GM21515 (cell line): ENCODE measurements at regions not wholly inside any gene's neighbourhood (a gene's known extent, or its start where the extent isn't known, plus 50 kb on each side); places are given as distances from the start of the nearest gene placed in this dataset.
"Not testable (repeated sequence)": the region's sequence is repeated elsewhere in the genome, so short reads cannot be mapped to it uniquely, and the experiment has no call there.

Experiments used
- ATAC-seq: cut with Tn5 transposase; IDR thresholded peaks from one replicate; pipeline ENCODE4 v1.9.1; 2021; ENCODE audit not compliant: unreplicated experiment

DNA sequence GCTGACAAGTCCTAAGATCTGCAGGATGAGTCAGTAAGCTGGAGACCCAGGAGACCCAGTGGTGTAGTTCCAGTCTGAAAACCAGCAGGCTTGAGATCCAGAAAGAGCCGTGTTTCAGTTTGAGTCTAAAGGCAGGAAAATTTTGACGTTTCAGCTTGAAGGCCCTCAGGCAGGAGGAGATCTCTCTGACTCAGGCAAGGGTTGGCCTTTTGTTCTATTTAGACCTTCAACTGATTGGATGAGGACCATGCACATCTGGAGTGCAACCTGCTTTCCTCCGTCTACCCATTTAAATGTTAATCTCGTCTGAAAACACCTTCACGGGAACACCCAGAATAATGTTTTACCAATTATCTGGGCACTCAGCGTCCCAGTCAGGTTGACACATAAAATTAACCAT, 69.5 kb downstream of the NPIPA7 start:
- ATAC-seq, result not testable (repeated sequence)

DNA sequence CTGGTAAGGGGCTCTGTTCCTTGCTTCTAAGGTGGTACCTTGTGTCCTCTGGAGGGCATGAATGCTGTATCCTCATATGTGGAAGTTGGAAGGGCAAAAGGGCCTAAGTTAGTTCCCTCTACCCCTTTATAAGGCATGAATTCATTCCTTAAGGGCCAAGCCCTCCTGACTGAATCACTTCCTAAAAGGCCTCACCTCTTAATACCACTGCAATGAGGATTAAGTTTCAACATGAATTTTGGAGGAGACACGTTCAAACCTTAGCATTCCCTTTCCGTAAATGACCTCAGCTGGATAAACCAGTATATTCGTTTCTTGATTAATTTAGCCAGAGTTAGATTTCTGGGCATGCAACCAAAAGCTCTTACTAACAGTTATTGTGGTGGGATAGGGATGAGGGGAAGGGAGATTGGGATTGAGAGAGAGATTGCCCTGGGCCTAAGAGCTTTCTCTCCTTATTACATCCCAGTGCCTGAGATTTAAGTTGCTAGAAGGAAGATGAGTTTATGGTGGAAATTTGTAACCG, 70.8 kb downstream of the NPIPA7 start:
- ATAC-seq, result not testable (repeated sequence)

DNA sequence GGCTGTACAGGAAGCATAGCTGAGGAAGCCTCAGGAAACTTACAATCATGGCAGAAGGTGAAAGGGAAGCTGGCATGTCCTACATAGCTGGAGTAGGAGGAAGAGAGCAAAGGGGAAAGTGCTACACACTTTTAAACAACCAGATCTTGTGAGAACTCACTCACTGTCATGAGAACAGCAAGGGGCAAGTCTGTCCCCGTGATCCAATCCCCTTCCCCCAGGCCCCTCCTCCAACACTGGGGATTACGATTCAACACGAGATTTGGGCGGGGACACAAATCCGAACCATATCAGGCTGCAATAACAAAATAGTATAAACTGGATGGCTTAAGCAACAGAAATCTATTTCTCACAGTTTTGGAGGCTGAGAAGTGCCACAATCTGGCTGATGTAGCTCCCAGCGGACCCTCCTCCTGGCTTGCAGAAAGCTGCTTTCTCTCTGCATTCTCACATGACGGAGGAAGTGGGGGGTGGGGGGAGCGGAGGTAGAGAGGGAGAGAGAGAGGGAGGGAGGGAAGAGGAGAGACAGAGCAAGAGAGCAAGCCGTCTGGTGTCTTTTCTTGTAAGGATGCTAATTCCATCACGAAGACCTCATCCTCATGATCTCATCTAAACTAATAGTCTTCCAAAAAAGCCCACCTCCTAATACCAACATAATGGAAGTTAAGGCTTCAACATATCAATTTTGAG, 72.9 kb downstream of the NPIPA7 start:
- not testable (repeated sequence) for ATAC-seq

DNA sequence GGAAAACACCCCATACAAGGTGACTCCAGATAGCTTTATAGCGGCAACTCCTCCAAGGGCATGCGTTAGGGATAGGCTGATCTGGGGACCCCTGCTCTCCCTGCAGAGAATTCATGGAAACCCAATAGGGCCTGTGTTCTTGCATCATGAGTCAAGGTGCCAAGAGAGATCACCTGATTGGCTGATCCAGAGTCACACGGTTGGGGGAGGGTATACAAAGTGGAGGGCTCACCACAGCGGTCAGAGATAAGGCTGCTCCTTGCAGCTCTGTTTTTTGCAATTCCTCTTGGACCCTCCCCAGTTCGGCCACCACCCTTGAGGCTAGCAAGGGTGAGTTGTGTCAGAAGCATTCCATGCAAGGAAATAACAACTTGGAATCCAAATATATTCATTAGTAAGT, 79.6 kb downstream of the NPIPA7 start:
- ATAC-seq, result not testable (repeated sequence)

DNA sequence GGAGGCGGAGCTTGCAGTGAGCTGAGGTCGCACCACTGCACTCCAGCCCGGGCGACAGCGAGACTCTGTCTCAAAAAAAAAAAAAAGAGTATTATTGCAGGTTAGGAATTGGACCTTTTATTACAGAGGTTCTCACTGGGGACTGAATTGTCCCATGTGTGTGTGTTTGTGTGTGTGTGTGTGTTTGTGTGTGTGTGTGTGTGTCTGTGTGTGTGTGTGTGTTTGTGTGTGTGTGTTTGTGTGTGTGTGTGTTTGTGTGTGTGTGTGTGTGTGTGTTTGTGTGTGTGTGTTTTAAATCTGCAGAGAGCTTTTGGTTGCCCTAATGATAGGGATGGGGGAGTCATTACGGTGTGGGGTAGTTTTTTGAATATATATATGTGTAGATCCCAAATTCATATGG, 84.9 kb downstream of the NPIPA7 start:
- not testable (repeated sequence) for ATAC-seq

DNA sequence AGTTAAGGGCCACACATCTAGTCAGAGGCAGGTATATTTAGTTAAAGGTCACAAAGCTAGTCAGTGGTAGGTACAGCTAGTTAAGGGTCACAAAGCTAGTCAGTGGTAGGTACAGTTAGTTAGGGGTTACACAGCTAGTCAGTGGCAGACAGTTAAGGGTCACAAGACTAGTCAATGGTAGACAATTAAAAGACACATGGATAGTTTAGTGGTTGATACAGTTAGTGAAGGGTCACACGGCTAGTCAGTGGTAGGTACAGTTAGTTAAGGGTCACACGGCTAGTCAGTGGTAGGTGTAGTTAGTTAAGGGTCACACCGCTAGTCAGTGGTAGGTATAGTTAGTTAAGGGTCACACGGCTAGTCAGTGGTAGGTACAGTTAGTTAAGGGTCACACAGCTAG, 110.0 kb downstream of the NPIPA7 start:
- not testable (repeated sequence) for ATAC-seq

DNA sequence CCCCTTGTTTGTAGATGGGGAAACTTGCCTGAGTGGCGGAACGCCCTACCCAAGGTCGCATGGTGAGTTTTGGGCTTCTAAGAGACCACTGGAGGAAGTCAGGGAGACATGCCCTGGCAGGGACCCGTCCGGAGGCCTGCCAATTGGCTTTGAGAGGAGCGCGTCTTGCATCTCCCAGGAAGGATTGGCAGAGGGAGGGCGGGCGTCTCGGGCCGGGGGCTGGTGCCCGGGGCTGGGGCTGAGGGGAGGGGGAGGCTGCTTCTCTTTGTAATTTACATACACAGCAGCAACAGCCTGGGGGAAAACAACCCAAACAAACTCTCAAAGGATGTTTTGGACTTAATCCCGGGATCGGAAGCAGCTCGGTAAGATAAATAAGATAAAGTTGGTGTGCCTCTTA, 110.5 kb downstream of the NPIPA7 start:
- ATAC-seq, result not testable (repeated sequence)

DNA sequence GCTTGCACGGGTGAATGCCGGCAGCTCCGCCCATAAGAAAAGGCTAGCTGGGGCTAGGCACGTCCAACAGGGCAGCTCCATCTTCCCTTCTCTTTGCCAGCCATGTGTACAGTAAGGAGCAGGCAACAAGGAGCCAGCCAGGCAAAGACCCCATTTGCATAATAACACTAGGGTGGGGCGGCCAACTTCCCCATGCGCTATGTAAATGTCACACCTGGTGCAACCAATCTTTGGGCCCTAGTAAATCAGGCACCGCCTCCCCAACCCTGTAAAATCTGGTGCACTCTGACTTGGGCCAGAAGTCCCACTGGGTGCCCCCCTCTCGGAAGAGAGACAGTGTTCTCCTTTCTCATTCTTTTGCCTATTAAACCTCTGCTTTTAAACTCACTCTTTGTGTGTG, 115.2 kb downstream of the NPIPA7 start:
- ATAC-seq, result not testable (repeated sequence)

DNA sequence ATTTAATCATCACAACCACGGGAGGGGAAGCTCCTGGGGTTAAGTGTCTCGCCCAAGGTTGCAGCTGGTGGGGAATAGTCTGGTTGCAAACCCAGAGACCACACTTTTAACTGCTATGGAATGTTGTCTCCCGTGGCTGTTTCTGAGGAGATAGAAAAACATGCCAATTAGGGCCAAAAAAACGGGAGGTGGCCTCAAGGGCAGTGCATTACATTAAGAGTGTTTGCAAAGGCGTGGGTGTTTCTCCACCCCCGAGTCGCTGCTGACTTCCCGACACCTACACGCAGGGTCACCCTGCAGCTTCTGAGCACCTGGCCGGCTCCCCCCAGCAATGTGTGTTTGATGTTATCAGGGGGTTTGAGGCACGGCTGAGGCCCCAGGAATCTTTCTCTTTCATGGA, 116.1 kb downstream of the NPIPA7 start:
- ATAC-seq, result not testable (repeated sequence)

DNA sequence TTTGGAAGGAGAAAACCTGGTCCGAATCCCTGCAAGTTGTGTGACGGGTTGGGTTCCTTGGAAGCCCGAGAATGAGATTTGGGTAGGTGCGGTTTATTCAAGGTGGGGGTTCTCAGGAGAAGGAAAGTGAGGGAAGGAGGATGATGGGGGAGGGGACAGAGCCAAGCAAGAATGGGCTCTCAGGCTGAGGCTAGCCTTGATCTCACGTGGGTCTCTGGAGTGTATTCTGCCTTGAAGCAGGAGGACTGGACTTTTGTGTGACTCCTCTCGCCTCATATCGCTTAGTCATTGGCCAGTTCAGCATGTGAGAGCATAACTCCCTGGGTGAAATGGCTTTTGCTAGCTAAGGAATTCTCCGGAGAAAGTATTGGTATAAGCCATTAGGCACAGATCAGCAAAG, 120.9 kb downstream of the NPIPA7 start:
- not testable (repeated sequence) for ATAC-seq

DNA sequence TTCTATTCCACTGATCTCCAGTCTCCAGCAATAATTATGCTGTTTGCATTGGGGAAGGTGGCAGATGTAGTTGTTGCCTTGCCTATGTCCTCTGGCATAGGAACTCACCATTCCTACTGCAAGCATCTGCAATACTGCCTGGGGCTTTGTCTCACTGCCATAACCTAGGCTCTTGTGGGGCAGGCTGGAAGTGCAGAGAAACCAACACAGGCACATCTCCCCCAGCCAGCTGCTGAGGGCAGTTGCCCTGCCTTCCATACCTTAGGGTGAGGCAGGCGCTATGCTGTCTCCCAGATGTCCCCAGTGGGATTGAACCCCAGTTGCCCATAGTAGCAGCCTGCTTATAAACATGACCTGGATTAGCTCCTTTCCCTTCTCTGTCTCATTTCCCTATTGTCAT, 128.1 kb downstream of the NPIPA7 start:
- not testable (repeated sequence) for ATAC-seq

DNA sequence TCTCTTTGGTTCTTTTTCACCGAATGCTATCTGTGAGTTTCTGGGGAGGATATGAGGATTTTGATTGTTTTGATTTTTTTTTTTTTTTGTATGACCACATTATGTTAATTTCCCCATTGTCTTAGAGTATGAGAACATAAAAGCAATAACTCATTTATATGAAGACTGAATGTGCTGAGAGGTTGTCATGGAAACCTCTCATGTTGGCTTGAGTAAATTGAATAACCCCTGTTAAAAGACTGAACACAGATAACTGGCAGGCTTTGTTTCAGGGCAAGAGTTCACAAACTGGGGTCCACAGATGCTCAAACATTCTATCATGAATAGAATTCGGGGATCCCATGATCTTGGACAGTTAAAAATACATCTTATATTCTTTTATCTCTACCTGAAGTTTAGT, 129.4 kb downstream of the NPIPA7 start:
- not testable (repeated sequence) for ATAC-seq

DNA sequence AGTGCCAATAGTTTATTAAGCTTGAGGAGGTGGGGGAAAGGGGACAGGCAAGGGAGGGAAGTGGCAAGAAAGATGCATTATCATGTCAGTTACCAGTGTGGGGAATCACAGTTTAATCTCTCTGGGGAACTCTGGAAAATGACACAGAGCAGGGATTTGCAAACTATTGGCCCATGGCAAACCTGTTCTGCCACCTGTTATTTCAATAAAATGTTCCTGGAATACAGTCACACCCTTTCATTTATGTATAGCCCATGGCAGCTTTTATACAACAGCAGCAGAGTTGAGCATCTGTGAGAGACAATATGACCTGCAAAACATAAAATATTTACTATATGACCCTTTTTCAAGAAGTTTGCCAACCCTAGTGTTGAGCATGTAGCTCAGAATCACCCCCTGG, 140.5 kb downstream of the NPIPA7 start:
- ATAC-seq, result not testable (repeated sequence)

DNA sequence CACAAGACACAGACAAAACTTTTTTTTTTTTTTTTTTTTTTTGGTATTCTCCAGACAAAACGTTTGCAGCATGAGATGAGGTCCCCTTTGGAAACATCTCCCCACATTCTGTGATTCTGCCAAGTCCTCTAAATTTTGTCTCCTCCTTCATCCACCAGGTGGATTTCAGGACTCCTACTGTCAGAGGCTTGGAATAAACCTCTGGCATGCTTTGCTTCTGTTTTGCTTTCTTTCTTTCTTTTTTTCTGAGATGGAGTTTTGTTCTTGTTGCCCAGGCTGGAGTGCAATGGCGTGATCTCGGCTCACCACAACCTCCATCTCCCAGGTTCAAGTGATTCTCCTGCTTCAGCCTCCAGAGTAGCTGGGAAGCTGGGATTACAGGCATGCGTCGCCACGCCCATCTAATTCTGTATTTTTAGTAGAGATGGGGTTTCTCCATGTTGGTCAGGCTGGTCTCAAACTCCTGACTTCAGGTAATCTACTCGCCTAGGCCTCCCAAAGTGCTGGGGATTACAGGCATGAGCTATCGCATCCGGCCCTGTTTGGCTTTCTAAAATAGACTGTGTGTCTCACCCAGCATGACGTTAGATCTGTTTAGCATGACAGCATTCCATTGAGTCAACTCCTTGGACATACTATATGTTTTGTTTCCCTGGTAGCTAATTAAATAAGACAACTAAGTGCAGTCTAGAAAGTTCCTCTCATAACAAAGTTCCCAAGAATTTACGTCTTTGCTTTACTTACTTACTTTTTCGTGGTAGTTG, 142.5 kb downstream of the NPIPA7 start:
- ATAC-seq, result not testable (repeated sequence)

DNA sequence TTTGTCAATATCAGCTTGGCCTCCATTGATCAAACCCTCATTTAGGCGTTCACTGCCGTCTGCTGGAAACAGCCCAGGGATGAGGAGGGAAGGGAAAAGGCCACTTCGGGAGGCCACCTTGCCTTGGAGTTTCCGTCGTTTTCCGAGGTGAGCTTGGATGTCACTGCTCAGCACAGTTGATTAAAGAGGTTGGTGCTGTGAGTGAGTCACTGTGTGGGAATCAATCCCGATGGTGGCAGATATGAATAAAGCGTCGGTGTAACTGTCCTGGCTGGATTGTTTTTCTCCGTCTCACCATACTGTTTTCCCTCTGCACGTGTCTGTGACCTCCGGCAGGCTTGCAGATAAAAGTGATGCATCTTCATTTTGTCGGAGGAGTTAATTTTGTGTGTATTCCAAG, 148.1 kb downstream of the NPIPA7 start:
- ATAC-seq, result not testable (repeated sequence)

DNA sequence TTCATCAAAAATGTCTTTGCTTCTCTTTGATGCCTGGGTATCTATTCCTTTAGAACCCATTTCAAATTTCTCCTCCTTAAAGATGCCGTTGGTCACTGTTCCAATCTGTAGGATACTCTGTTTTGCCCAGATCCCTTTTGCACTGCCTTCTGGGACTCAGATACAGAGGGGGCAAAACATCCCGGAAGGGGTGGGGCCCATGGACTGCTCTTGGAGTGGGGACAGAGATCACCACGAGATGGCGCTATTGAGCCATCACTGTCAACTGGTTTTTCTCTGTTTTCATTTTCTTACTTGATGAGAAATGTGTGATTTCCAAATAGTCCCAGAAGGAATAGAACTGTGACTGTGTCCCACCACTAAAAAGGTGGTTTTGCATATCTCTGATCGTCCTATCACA, 151.8 kb downstream of the NPIPA7 start:
- ATAC-seq, result not testable (repeated sequence)

DNA sequence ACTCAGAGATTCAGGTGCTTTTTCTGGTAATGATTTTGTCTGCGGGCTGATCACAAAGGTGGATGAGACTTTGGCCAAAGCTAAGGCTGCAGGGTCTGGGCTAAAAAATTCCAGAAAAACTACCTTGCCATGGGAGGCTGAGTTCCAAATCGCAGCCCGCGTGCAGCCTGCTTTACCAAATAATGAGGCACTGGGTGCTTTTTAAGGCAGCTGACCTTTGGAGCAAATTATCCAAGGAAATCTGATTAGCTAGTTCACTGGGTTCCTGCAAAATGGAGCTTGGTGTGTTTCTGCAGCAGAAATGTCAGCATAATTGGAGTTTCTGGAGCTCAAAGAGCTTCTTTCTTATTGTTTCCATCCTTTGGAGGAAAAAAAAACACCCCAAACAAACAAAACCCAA, 156.6 kb downstream of the NPIPA7 start:
- not testable (repeated sequence) for ATAC-seq

DNA sequence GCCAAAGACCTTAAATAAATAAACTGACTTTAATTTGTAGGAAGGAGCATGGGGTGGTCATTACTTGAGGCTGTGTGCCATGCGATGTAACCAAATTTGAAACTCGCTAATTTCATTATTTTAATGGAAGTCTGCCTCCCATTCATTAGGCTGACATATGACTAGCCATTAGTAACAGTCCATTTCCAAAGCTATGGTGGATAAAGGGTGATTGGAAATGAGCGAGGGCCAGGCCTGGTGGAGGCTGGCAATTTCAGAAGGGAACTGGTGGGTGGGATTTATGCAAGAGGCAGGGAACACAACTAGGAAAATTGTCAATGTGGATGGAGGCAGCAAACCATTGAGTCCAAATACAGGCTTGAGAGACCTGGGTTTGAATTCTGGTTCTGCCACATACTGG, 157.2 kb downstream of the NPIPA7 start:
- not testable (repeated sequence) for ATAC-seq

DNA sequence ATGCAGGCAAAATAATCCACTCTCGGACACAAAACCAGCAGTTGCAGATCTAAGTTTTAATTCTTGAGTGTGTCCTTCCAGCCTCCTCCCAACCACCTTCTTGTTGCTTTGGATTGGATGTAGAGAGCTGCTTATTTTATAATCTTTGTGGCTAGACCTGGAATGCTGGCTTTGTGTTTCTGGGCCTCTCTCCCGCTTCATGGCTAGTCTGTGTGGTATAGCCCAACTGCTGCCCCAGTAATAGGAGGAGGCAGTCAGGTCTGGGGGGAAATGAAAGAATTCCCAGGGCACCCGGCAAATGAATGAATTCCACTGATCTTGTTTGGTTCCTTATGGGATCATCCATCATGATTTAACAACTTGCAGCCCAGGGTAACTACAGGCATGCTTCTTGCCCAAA, 170.8 kb downstream of the NPIPA7 start:
- ATAC-seq, result not testable (repeated sequence)

DNA sequence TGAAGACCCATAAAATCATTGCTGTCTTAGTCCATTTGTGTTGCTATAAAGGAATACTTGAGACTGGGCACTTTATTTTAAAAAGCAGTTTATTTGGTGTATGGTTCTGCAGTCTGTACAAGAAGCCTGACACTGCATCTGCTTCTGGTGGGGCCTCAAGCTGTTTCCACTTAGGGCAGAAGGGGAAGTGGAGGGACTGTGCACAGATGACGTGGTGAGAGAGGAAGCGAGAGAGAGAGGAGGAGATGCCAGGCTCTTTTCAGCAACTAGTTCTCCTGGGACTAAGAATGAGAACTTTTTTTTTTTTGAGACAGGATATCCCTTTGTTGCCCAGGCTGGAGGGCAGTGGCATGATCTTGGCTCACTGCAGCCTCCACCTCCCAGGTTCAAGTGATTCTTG, 171.9 kb downstream of the NPIPA7 start:
- not testable (repeated sequence) for ATAC-seq

DNA sequence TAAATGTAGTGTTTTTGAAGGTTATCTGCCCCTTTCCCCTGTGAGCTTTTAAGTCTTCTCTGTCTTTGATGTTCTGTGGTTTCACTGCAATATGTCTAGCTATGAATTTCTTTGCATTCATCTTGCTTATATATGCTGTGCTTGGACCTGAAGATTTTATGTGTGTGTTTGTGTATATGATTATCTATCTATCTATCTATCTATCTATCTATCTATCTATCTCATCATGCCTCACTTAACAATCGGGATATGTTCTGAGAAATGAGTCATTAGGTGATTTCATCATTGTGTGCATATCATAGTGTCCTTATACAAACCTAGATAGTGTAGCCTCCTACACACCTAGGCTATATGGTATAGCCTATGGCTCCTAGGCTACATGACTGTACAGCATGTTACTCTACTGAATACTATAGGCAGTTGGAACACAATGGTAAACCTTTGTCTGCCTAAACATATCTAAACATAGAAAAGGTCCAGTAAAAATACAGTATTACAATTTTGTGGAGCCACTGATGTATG, 173.9 kb downstream of the NPIPA7 start:
- not testable (repeated sequence) for ATAC-seq
